GM12891 (cell line): ENCODE measurements at regions not wholly inside any gene's neighbourhood (a gene's known extent, or its start where the extent isn't known, plus 50 kb on each side); places are given as distances from the start of the nearest gene placed in this dataset.

Experiments
- PAX5 ChIP-seq: IDR thresholded peaks from 2 replicates; pipeline ENCODE4 v1.6.1; 2011; ENCODE audit warnings: low read length, moderate library complexity, mild to moderate bottlenecking; ENCODE audit not compliant: insufficient read depth, severe bottlenecking
- POLR2A ChIP-seq: IDR thresholded peaks from 2 replicates; pipeline ENCODE4 v1.6.1; 2011; ENCODE audit warnings: low read depth, low read length, control low read depth
- POLR2AphosphoS5 ChIP-seq: IDR thresholded peaks from 2 replicates; pipeline ENCODE4 v1.6.1; 2011; ENCODE audit warnings: low read depth, low read length, control low read depth

GRCh38 chr15:93159930-93160329 lies 70.9 kb upstream of the RGMA start:
- TF ChIP-seq POLR2A (no peak), POLR2AphosphoS5 (no peak), PAX5 (no peak)
